HG03575 (cell line): ENCODE measurements at regions not wholly inside any gene's neighbourhood (a gene's known extent, or its start where the extent isn't known, plus 50 kb on each side); places are given as distances from the start of the nearest gene placed in this dataset.
"Not testable (repeated sequence)": the region's sequence is repeated elsewhere in the genome, so short reads cannot be mapped to it uniquely, and the experiment has no call there.

Source experiments
- ATAC-seq: cut with Tn5 transposase; IDR thresholded peaks from one replicate; pipeline ENCODE4 v1.9.1; 2021; ENCODE audit not compliant: unreplicated experiment, insufficient number of reproducible peaks, low FRiP score; ENCODE audit errors: extremely low read depth

DNA sequence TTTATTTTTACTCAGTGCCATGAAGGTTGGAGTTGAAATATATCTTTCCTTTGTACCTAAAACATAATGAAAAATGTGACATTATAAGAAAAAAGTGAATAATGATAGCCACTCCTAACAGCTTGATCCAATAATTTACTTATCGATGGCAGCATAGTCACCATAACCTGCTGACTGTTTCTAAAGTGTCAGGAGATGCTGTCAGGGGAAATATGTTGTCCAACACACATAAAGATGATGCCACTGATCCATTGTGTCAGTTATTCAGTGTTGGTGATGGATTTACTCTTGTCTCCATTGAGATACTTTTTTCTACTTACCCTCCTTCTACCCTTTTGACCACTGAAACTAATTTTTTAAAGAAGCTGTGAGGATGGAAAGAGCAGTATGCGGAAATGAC is 1006.9 kb upstream of the TMEFF2 start:
- no peak for ATAC-seq

DNA sequence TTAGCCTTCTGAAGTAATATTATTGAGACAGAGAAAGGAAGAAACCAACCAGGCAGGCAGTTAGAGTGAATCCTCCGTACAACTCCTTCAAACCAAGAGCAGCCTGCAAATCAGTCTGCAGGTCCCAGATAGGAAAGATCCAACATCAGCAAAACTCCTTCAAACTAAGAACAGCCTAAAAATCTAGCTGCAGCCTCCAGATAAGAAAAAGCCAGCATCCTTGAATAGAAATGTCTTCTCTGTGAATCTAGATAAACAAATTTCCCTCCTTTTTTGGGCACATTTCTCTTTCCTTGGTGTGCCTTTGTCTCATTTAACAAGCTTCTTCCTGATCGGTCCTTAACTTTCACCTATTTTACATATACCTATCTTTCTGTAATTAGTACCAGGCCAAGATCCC is 1004.6 kb upstream of the TMEFF2 start:
- no peak for ATAC-seq

- ATAC-seq: no peak
Observed at GRCh38 chr2:193187816-193188215, 993.1 kb upstream of the TMEFF2 start.

GRCh38 chr2:193170981-193171380 is 976.2 kb upstream of the TMEFF2 start:
- not testable (repeated sequence) for ATAC-seq

DNA sequence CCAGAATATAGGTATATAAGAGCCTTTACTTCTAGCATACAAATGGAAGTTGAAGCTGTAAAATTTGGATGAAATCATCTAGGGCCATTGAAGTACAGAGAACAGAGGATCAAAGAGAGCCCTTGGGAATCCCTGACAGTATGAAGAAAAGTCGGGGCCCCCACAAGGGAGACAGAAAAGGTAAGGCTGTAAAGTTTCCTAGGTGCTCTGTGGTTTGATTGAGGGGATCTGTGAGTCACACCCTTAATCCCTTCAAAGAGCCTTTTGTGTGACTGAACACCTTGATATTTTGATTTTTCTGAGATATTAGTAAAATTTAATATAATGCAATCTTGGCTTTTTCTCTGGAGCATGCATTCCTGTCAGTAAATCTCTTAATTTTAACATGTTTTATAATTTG is 961.7 kb upstream of the TMEFF2 start:
- no peak for ATAC-seq

DNA sequence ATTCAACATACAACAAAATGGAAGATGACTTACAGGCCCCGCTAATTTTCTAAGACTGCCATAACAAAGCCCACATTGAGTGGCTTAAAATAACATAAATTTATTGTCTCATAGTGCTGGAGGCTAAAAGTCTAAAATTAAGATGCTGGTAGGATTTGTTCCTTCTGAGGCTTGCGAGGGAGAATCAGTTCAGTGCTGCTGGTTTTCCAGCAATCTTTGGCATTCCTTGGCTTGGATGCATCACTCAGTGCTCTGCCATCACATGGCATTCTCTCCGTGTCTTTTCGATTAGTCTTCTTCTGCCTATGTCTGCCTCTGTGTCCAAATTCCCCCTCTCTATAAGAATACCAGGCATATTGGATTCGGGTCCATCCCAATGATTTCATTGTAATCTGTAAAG is 959.3 kb upstream of the TMEFF2 start:
- no peak for ATAC-seq

- ATAC-seq: no peak
Observed at GRCh38 chr2:193153576-193153975, 958.8 kb upstream of the TMEFF2 start.

- not testable (repeated sequence) for ATAC-seq
Observed at GRCh38 chr2:193142467-193142866, 947.7 kb upstream of the TMEFF2 start.

DNA sequence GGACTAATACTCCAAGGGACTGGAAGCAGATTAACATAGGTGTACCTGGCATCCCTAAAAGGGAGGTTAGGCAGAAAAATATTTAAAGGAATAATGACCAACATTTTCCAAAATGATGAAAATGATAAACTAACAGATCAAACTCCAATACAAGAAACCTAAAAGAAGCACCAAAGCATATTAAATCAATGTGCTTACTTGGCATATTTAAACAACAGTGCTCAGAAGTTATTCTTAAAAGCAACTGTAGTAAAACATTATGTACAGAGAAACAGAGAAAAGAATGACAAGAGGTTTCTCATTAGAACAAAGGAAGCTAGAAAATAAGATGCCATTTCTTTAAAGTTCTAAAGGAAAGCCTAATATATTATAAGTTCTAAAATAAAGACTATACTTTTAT is 947.3 kb upstream of the TMEFF2 start:
- no peak for ATAC-seq

GRCh38 chr2:193140895-193141294 is 946.2 kb upstream of the TMEFF2 start:
- not testable (repeated sequence) for ATAC-seq

DNA sequence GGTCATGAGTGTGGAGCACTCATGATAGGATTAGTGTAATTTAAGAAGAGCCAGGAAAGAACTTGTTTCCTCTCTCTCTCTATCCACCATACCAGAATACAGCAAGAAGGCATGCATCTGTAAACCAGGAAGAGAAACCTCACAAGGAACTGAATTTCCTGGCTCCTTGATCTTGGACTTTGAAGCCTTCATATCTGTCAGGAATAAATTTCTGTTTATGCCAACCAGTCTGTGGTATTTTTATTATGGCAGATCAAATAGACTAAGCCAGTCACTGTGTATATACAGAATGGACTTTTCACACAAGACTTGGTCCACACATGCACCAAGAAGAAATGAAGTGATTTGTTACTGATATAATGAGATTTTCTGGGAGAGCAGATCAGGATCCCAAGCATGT is 930.1 kb upstream of the TMEFF2 start:
- no peak for ATAC-seq

DNA sequence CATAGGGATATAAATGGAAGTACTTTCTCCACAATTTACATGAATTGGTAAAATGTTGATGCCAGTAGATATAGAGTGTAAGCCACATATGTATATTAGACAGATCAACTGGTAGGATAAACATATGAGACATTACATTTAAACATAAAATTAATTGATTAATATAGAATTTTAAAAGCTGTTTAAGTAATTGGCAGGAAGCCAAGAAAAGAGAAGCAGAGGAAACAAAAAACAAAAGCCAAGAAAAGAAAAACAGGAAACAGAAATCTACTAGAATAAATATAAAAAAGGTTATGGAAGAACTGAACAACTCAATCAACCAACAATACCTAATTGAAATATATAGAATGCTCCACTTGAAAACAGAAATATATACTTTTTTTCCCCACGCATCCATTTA is 920.1 kb upstream of the TMEFF2 start:
- no peak for ATAC-seq

GRCh38 chr2:193112986-193113385 is 918.3 kb upstream of the TMEFF2 start:
- no peak for ATAC-seq

GRCh38 chr2:193103064-193103463 is 908.3 kb upstream of the TMEFF2 start:
- no peak for ATAC-seq

- no peak for ATAC-seq
Observed at GRCh38 chr2:193101591-193101990, 906.9 kb upstream of the TMEFF2 start.

DNA sequence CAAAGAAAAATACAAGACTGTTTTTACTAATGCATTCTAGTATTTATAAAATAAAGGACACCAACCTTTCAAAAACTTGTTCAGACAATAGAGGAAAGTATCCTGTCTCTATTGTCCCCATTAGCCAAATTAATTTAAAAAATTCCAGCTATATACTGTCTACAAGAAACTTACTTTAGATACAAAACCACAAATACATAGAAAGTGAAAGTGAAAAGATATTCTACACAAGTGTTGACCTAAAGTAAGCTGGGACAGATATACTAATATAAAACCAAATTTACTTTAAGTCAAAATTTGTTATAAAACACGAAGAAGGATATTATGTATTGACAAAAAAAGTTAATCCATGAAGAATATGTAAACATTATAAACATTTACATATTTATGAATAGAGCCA is 893.3 kb upstream of the TMEFF2 start:
- ATAC-seq: no peak

- ATAC-seq: no peak
Observed at GRCh38 chr2:193076995-193077394, 882.3 kb upstream of the TMEFF2 start.

DNA sequence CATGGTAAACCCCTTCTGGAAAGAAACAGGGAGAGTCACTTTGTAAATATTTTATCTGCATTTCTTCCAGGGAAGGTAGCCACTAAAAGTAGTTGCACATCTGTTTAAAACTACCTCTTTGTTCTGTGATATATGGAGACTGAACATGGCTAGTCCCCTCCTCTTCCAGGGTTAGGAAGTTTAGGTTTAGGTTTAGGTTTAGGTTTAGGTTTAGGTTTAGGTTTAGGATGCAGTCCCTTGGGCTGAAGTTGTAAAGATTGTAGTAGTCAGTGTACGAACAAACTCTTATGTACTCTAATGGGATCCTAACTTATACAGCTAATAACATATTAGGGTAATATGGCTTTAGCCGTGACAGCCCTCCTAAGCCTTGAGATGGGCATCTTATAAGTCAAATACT is 880.2 kb upstream of the TMEFF2 start:
- no peak for ATAC-seq

DNA sequence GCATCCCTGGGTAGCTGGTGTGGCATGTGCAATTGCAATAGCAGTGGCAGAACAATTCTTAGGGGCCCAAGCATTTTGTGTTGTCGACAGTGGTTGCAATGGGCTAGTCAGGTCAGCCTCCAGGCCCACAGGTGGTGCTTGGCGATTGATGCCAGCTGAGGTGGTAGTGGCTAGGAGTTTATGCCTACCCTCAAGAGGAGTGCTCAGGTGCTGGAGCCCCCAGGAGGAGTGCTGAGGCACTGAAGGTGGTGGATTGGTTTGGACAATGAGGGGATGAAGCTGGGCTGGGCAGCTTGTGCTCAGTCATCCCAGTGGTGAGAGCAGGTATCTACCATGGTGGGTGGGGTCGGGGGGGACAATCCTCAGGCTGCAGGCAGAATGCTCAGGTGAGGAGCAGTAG is 877.9 kb upstream of the TMEFF2 start:
- ATAC-seq: no peak

DNA sequence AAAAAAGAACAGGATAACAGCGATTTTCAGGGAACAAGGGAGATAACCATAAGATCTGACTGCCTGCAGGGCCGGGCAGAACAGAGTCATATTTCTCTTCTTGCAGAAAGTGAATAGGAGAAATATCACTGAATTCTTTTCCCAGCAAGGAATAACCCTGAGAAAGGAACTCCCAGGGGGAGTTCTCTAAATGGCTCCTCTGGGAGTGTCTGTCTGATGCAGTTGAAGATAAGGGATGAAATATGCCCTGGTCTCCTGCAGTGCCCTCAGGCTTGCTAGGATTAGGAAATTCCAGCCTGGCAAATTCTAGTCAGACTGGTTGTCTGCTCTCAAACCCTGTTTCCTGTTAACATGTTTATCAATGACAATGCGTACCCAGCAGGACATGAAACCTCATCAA is 830.8 kb upstream of the TMEFF2 start:
- not testable (repeated sequence) for ATAC-seq

DNA sequence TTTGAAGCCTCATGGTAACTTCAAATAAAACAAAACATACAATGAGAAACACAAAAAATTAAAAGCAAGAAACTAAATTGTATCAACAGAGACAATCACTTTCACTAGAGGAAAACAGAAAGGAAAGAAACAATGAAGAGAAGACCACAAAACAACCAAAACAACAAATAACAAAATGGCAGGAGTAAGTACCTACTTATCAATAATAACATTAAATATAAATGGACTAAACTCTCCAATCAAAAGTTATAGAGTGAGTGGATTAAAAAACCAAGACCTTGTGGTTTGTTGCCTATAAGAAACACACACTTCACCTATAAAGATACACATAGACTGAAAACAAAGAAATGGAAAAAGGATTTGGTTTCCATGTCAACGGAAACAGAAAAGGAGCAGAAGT is 830.1 kb upstream of the TMEFF2 start:
- ATAC-seq: no peak

DNA sequence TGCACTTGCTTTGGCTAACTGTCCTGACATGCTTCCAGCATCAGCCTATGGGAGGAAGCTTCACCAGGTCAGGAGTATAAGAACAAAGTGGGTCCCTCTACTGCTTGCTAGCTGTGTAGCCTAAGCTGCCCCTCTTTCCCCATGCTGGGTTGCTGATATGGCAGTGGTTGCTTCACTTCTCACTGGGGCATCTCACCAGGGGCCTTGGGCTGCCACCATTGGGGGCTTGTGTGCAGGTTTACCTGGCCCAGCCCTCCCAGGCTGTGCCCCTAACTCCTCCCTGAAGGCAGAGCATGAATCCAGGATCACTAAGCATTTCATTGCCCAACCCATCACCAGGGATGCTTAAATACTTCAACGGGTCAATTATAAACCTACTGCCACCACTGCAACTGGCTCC is 817.1 kb upstream of the TMEFF2 start:
- no peak for ATAC-seq
